Activated CD4-positive, alpha-beta T cell treated with anti-CD3 and anti-CD28 coated beads for 1 hour (primary cell): ENCODE measurements at regions not wholly inside any gene's neighbourhood (a gene's known extent, or its start where the extent isn't known, plus 50 kb on each side); places are given as distances from the start of the nearest gene placed in this dataset.
"Not testable (repeated sequence)": the region's sequence is repeated elsewhere in the genome, so short reads cannot be mapped to it uniquely, and the experiment has no call there.

ENCODE experiments used
- DNase-seq: peaks from one replicate; pipeline ENCODE4 v3.0.0-alpha.2; 2020

DNA sequence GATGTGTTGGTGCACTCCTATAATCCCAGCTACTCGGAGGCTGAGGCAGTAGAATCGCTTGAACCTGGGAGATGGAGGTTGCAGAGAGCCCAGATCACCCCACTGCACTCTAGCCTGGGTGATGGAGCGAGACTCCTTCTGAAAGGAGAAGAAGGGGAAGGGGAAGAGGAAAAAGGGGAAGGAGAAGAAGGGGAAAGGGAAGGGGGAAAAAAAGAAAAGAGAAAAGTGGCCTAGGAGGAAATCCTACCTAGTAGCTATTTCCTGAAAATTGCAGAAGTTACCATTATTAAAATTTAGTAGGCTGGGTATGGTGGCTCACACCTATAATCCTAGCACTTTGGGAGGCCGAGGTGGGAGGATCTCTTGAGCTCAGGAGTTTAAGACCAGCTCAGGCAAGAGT is 67.4 kb downstream of the ARRDC3 start:
- no peak for DNase-seq

- DNase-seq: peak; percentile 75
These were observed 69.1 kb downstream of the ARRDC3 start for GRCh38 chr5:91313757-91314673.

- DNase-seq: no peak
These were observed 70.4 kb downstream of the ARRDC3 start for GRCh38 chr5:91312698-91313097.

DNA sequence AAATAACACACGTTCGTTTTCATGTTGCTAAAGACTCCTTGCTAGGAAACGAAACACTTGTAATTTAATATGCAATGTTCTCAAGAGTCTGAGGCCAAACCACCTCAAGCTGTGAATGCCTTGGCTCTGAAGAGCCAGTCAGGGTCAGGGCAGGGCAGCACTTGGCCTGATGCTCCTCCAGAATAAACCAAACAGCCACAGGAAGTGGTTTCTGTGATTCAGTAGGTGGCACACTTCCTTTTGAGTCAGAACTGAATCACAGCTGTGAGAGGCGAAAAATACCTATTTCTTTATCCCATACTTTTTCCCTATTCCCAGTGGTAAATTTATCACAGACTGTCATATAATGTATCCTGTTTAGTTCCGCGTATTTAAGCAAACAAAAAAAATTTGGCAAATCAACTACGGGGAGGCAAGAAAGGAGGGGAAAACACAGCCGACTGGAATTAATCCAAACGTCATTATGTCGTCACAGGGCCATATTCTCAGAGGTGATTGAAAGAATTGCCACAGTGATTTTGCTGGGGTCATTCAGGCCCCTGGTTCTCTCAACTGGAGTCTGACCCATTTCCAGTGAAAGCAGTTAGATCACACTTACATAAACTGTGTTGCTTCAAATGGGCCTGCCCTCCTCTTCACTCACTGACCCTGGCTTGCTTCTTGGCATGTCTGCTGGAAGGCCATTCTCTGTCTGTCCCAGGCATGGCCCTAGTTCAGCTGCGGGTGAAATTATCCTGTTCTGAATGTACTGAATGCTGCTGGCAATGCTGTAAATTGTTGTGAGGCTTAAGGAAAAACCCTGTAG is 71.2 kb downstream of the ARRDC3 start:
- DNase-seq: peak; percentile 48

- no peak for DNase-seq
These were observed 71.9 kb downstream of the ARRDC3 start for GRCh38 chr5:91311168-91311696.

DNA sequence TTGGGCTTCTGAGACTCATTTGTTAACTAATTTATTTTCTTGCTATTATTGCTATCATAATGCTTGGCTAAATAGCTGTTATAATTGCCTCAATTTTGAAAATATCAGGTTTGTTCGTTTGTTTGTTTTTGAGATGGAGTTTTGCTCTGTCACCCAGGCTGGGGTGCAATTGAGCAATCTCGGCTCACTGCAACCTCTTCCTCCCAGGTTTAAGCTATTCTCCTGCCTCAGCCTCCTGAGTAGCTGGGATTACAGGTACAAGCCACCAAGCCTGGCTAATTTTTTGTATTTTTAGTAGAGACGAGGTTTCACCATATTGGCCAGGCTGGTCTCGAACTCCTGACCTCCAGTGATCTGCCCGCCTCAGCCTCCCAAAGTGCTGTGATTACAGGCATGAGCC is 75.0 kb downstream of the ARRDC3 start:
- DNase-seq: not testable (repeated sequence)

GRCh38 chr5:91307048-91307447 is 76.1 kb downstream of the ARRDC3 start:
- DNase-seq: no peak

DNA sequence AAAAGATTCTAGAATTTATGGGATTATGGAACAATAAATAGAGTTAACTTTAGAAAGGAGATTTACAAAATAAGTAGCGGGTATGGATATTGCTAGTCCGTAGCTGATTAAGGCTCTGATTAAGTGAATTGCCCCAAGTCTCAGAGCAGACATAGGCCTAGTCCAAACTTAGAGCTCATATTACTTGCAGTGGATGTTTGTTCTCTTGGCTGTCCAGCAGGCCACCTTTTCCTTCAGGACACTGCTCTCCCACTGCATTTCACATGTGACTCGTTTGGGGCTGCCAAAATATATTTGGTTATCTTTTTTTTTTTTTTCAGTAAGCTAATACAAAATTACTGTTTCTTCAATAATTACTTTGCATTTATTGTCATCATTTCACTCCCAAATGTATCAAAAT is 76.6 kb downstream of the ARRDC3 start:
- no peak for DNase-seq

DNA sequence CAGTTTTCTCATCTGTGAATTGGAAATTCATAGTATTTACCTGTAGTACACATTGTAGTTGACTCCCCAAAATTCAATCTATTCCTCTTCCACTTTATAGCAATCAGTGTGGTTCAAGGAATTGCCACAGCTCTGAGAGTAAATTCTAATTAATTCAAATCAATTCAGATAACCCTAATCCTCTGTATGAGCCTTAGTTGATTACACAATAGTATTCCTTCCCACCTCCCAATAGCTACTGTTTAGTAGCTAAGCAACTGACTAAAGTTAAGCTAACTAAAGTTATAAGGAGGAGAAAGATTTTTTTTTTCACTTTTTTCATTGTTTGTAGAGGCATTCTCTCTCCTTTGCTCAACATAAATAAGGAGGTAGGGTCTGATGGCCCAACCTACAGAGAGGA is 77.5 kb downstream of the ARRDC3 start:
- no peak for DNase-seq

GRCh38 chr5:91304015-91304414 is 79.1 kb downstream of the ARRDC3 start:
- not testable (repeated sequence) for DNase-seq

- no peak for DNase-seq
These were observed 80.2 kb downstream of the ARRDC3 start for GRCh38 chr5:91302958-91303357.

DNA sequence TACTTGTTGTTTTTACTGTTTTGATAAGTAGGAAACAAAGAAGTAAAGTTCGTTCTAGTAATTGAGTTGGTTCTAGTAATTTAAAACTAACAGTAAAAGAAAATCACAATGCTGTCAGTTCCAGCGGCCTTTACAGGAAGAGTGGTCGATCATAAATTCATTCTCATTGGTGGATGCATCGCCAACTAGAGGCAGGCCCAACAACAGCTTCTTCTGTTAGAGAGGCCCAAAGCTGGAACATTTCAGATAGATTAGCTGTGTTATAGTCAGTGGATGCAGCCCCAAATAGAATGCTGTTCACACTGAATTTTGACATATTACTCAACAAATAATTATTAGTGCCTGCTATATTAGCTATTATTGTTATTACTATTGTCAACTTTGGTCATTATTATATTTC is 80.8 kb downstream of the ARRDC3 start:
- DNase-seq: no peak

DNA sequence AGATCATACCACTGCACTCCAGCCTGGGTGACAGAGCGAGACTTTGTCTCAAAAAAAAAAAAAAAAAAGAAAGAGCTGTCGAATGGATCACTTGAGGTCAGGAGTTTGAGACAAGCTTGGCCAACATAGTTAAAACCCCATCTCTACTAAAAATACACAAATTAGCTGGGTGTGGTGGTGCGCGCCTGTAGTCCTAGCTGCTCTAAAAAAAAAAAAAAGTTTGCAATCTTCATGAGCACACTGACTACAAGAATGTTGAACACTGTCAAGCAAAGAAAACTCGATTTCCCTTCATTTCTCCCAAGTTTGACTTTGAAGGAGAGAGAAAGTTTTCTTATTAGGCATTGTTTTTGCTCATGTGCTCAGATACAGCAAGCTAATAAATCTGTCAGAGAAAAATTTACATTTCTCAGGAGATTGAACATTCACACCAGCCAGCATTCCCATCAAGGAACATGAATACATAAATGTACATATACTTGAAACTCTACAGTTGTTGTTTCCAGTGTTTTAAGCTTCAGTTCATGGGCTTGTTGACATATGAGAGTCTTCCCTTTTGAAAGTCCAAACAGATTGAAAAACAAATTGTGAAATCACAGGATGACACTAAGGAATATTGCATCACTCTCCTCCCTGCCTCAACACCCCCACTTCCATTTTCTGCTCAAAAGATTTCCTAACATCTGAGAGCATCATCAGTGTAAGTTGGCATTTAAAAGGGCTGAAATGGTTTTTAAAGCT is 81.8 kb downstream of the ARRDC3 start:
- DNase-seq: no peak

DNA sequence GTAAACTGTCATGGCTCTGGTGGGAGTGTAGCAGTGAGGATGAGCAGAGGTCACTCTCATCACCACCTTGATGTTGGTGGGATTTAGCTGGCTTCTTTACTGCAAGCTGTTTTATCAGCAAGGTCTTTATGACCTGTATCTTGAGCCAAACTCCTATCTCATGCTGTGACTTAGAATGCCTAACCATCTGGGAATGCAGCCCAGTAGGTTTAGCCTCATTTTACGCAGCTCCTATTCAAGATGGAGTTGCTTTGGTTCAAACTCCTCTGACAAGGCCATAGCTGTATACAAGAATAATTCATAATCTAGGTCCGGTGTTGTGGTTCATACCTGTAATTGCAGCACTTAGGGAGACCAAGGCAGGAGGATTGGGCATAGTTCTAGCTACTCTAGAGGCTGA is 85.1 kb downstream of the ARRDC3 start:
- no peak for DNase-seq

DNA sequence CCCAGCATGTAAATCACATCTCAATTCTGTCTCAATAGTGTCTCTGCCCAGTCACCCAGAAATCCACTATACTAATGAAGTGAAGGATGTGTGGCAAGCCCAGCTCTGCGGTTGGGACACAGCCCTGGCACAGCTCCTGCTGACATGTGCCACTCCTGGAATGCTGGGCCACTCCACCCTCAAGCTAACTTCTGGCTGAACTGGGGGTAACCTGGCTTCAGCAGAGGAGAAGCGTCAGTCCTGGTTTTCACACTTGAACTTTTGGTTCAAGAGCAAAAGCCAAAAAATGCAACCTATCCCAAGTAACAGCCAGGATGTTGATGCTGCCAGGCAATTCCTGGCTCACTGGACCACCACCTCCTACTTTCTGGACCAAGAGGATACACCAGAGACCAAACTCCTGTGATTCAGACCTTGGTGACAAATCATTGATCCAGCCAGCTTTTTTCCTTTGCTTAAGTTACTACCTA is 86.4 kb downstream of the ARRDC3 start:
- DNase-seq: no peak

DNA sequence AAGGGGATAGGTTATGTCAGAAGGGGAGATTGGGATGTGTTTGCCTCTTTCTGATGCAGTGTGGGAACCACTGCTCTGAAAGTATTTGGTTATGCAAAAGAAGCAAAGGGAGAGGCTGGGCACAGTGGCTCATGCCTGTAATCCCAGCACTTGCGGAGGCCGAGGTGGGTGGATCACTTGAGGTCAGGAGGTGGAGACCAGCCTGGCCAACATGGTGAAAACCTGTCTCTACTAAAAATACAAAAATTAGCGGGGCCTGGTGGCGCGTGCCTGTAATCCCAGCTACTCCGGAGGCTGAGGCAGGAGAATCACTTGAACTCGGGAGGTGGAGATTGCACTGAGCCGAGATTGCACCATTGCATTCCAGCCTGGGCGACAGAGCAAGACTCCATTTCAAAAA is 87.0 kb downstream of the ARRDC3 start:
- not testable (repeated sequence) for DNase-seq

DNA sequence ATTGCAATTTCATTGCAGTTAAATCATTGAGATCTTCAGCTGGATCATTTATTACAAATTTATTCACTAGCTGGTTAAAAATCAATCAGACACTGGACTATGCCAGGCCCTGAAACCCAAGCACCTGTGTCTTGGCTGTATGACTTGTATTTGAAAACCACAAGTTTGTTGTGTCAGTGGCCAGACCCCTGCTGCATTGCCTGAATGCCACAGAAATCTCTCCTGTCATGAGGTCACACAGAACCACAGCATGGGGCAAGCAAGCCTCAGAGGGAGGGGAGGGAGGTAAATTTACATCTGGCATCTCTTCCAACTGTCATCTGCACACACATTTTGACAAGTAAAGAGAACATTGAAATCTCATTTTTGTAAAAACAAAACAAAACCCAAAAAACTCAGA is 90.0 kb downstream of the ARRDC3 start:
- DNase-seq: no peak

DNA sequence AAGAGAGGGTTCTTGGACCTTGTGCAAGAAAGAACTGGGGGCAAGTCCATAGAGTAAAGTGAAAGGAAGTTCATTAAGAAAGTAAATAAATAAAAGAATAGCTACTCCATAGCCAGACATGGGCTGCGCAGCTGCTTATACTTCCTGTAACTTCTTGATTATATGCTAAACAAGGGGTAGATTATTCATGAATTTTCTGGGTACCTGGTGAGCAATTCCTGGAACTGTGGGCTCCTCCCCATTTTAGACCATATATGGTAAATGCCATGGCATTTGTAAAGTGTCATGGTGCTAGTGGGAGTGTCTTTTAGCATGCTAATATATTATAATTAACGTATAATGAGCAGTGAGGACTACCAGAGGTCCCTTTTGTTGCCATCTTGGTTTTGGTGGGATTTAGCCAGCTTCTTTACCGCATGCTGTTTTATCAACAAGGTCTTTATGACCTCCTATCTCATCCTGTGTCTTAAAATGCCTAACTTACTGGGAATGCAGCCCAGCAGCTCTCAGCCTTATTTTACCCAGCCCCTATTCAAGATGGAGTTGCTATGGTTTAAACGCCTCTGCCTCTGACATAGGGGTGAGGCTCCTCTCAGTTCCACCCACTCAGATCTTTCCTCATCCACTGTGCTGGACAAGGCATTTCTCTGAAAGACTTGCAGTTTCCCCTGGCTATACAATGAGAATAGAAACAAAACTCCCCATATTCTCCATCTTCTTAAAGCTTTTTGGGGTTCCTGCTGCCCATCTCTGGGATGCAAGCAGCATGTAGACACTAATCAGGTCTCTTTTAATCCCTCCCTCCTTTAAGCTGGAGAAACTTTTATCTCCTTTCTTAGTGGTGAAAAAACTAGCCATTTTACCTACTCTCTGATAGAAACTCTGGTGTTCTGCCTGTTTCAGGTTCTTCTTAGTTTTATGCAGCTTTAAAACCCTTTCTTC is 91.2 kb downstream of the ARRDC3 start:
- DNase-seq: no peak

DNA sequence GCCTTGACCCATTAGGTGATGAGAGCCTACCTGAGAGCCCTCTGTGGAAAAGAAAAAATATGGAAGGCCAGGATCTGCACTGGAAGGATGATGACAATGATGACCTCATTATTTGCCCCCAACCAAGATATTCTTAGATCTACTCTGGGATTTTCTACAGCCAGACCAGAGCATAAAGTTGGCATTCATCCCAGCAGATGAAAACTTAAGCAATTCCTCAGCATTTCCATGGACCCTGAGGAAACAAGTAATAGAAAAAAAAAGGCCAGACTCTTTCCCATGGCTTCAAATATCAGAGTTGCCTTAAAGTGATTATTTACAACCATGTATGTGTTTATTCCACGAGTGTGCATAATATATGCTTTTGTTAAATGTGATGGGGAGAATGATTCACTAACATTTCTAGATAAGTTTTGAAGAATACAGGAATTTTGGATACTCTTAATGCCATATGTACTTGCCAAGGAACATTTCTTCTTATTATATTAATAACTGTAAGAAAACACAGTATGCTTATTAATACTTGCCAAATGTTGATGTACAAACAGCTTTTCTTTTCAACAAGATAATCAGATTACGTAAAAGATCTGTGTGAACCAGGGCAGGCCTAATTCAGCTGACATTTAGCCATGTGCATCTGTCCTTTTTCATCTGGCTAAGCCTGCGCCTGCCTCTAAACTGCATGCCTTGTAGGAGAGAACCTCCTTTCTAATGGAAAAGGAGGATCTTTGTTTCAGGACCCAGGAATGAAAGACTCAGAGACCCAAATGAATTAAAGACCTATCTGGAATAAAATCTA is 94.8 kb downstream of the ARRDC3 start:
- no peak for DNase-seq

- not testable (repeated sequence) for DNase-seq
These were observed 98.1 kb downstream of the ARRDC3 start for GRCh38 chr5:91285062-91285461.

DNA sequence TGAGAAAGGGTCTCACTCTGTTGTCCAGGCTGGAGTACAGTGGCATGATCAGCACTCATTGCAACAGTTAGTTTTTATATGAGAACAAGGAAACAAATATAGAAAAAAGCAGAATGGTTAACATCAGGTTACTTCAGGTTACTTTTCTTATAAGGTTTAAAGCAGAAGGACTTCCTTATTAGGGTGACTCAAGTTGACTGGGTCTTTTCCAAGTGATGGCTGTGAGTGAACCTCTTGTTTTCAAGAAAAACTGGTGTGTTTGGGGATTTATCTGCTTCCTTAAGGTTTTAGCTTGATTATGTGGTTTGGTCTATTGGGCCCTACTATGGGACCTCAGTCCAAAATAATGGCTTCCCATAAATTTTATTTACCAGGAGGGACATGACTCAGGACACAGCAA is 99.2 kb downstream of the ARRDC3 start:
- DNase-seq: no peak
